AG09309 (cell line): ENCODE measurements at regions not wholly inside any gene's neighbourhood (a gene's known extent, or its start where the extent isn't known, plus 50 kb on each side); places are given as distances from the start of the nearest gene placed in this dataset.

Experiments used
- DNase-seq: peaks from one replicate; pipeline ENCODE4 v3.0.0-alpha.2; 2010; ENCODE audit warnings: low read depth
- H3K4me3 ChIP-seq: 2 replicates; pipeline ENCODE4 v1.5.1; 2011; ENCODE audit warnings: mild to moderate bottlenecking, low read depth, low read length, moderate library complexity; ENCODE audit not compliant: control insufficient read depth
- CTCF ChIP-seq: IDR thresholded peaks from 2 replicates; pipeline ENCODE4 v1.5.1; 2011; ENCODE audit warnings: mild to moderate bottlenecking, low read depth, low read length, inconsistent platforms; ENCODE audit not compliant: insufficient read depth, control insufficient read depth; ENCODE audit errors: missing control alignments

GRCh38 chr1:240711020-240711419 is 99.1 kb upstream of the GREM2 start:
- TF ChIP-seq CTCF = no peak
- H3K4me3 ChIP-seq = no peak overlapping the region
- no peak for DNase-seq

GRCh38 chr1:240709676-240710075 is 97.7 kb upstream of the GREM2 start:
- no peak overlapping the region for H3K4me3 ChIP-seq
- DNase-seq = no peak
- no peak for TF ChIP-seq CTCF

- no peak overlapping the region for H3K4me3 ChIP-seq
- peak; percentile 74 for DNase-seq
- no peak for TF ChIP-seq CTCF
These were observed 94.4 kb upstream of the GREM2 start for GRCh38 chr1:240706150-240706935.

- TF ChIP-seq CTCF = no peak
- DNase-seq = peak; percentile 49
- H3K4me3 ChIP-seq = no peak overlapping the region
These were observed 93.6 kb upstream of the GREM2 start for GRCh38 chr1:240705579-240705978.

- no peak overlapping the region for H3K4me3 ChIP-seq
- DNase-seq = peak; percentile 79
- no peak for TF ChIP-seq CTCF
These were observed 89.5 kb upstream of the GREM2 start for GRCh38 chr1:240701412-240701811.

- no peak overlapping the region for H3K4me3 ChIP-seq
- TF ChIP-seq CTCF = no peak
- no peak for DNase-seq
These were observed 83.5 kb upstream of the GREM2 start for GRCh38 chr1:240695416-240695815.
